BE2C (cell line): ENCODE measurements at regions not wholly inside any gene's neighbourhood (a gene's known extent, or its start where the extent isn't known, plus 50 kb on each side); places are given as distances from the start of the nearest gene placed in this dataset.
A peak's percentile ranks its signal among the peaks of the same experiment; 100 is the strongest.

Experiments used
- DNase-seq: peaks from one replicate; pipeline ENCODE4 v3.0.0-alpha.2; 2020
- H3K27me3 ChIP-seq: fragments of 250-450 bp; sonication (Bioruptor Pico); 2 replicates; pipeline ENCODE4 v1.5.1; 2020; ENCODE audit warnings: mild to moderate bottlenecking
- H3K36me3 ChIP-seq: fragments of 250-450 bp; sonication (Bioruptor Pico); 2 replicates; pipeline ENCODE4 v1.5.1; 2020; ENCODE audit warnings: mild to moderate bottlenecking
- H3K4me1 ChIP-seq: fragments of 250-450 bp; sonication (Bioruptor Pico); 2 replicates; pipeline ENCODE4 v1.5.1; 2020
- H3K4me3 ChIP-seq: 2 replicates; pipeline ENCODE4 v1.5.1; 2011; ENCODE audit warnings: low read depth, low read length
- H3K9me3 ChIP-seq: fragments of 250-450 bp; sonication (Bioruptor Pico); 2 replicates; pipeline ENCODE4 v1.5.1; 2020
- CTCF ChIP-seq: IDR thresholded peaks from 2 replicates; pipeline ENCODE4 v1.5.1; 2012; ENCODE audit warnings: mild to moderate bottlenecking, low read depth, low read length

- H3K4me3 ChIP-seq, result no peak overlapping the region
- DNase-seq, result peak; percentile 26
- H3K4me1 ChIP-seq, result no peaks in the 10 kb centered on the region
- H3K36me3 ChIP-seq, result no peaks in the 10 kb centered on the region
- peak; percentile 49 for TF ChIP-seq CTCF
- no peaks in the 10 kb centered on the region for H3K27me3 ChIP-seq
- no peaks in the 10 kb centered on the region for H3K9me3 ChIP-seq
Observed at GRCh38 chr2:121099329-121100290, 185.4 kb downstream of the TFCP2L1 start.

DNA sequence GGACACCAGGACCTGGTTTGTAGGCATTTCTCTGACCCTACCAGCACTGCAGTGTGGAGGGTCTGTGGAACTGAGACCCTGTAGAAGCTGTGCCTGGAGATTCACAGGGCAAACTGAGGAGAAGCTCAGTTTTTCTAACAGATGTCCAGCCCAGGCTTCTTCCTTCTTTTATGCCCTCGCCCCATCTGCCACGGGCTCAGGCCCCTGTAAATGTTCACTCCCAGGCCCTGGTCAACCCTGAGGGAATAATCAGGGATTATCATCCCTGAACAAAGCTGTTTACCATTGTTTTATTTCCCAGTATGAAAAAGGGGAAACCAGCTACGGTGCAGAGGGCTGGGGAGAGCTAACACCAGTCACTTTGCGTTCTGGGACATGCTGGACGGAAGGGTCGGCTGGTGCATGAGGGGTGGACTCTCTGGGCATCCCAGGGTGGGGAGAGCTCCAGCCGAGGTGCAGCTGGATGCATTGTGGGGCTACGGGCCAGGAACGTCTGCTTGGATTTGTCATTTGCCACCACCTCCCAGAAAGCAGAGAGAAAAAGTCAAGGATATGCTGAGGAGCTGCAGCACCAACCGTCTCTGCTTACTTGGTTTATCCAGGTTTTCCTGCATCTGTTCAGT lies 183.8 kb downstream of the TFCP2L1 start:
- TF ChIP-seq CTCF, result no peak
- no peaks in the 10 kb centered on the region for H3K36me3 ChIP-seq
- no peaks in the 10 kb centered on the region for H3K4me1 ChIP-seq
- H3K9me3 ChIP-seq, result no peaks in the 10 kb centered on the region
- no peak overlapping the region for H3K4me3 ChIP-seq
- no peaks in the 10 kb centered on the region for H3K27me3 ChIP-seq
- no peak for DNase-seq

DNA sequence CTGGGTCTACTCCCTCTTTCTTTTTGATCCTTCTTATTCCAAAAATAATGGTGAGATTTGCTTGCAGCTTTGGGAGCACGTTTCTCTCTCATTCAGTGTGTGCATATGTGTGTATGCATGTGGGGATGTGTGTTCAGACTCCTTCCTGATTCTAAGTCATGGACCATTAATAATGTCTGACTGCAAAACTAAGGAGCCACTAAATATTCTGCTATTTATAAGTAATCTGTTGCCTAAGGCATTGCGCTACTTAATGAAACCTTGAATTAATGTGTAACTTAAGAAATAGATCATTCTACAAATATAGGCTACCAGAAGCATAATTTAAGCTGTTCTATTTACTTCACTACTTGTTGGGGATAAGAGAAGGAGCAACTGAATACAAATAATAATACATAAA lies 182.1 kb downstream of the TFCP2L1 start:
- no peak for TF ChIP-seq CTCF
- H3K27me3 ChIP-seq, result no peaks in the 10 kb centered on the region
- no peaks in the 10 kb centered on the region for H3K9me3 ChIP-seq

DNA sequence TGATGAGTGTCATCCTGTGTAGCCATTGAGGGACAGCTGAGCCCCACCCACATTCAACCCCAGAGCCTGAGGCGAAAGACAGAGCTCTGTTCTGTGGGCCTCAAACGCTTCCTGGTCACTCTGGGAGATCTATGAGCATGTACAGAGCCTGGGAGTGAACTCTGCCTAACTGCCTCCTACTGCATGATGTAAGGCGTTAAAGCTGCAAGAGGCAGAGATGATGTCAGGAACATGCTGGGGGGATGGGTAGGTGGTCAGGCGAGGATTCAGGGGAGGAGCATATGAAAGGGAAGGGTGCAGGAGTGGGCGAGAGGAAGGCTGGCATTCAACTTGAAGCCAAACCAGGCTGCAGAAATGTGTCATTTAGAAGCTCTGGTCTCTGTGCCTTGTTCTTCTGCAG lies 181.0 kb downstream of the TFCP2L1 start:
- TF ChIP-seq CTCF, result no peak
- no peaks in the 10 kb centered on the region for H3K27me3 ChIP-seq
- no peaks in the 10 kb centered on the region for H3K36me3 ChIP-seq
- H3K4me1 ChIP-seq, result no peaks in the 10 kb centered on the region
- H3K9me3 ChIP-seq, result no peaks in the 10 kb centered on the region
- no peak for DNase-seq
- no peak overlapping the region for H3K4me3 ChIP-seq

More for the DNA sequence above, 182.1 kb downstream of the TFCP2L1 start:
- Histone ChIP-seq H3K36me3 (no peaks in the 10 kb centered on the region), H3K4me3 (no peak overlapping the region), H3K4me1 (no peaks in the 10 kb centered on the region)
- no peak for DNase-seq

DNA sequence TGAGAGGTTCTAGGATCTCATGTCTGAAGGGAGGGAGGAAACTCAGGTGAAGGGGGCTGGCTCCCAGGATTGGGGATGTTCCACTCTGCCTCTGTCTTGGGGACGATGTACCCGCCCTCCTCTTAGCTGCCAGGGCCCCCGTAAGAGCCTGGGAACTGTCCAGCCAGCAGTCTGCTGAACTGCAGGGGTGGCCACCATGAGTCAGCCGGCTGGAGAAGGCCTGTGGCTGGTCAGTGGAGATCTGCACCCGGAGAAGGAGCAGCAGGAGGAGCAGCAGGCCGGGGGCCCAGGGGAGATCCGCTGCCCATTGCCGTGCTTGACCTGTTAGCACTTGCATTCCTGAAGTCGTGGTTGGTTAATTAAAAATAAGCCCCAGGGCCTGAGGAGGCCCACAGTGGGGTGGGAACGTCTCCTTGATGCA lies 180.3 kb downstream of the TFCP2L1 start:
- Histone ChIP-seq H3K36me3 (no peaks in the 10 kb centered on the region), H3K4me1 (no peaks in the 10 kb centered on the region), H3K9me3 (no peaks in the 10 kb centered on the region), H3K27me3 (no peaks in the 10 kb centered on the region), H3K4me3 (no peak overlapping the region)
- DNase-seq, result no peak
- no peak for TF ChIP-seq CTCF

- H3K27me3 ChIP-seq, result no peaks in the 10 kb centered on the region
- H3K9me3 ChIP-seq, result no peaks in the 10 kb centered on the region
- TF ChIP-seq CTCF, result no peak
- no peaks in the 10 kb centered on the region for H3K36me3 ChIP-seq
- H3K4me1 ChIP-seq, result no peaks in the 10 kb centered on the region
- no peak for DNase-seq
- no peak overlapping the region for H3K4me3 ChIP-seq
Observed at GRCh38 chr2:121110924-121111323, 174.1 kb downstream of the TFCP2L1 start.
